Caco-2 (cell line): ENCODE measurements at regions not wholly inside any gene's neighbourhood (a gene's known extent, or its start where the extent isn't known, plus 50 kb on each side); places are given as distances from the start of the nearest gene placed in this dataset.

Source experiments
- BruUV-seq: library from RNA; stranded (reverse); fragments of 400-500 nt; replicated peaks from 2 replicates; lab custom pipeline; 2021; lab: Mats Ljungman, UMichigan
- CTCF ChIA-PET: fragments of 300-600 bp; sonication (Branson Sonifier 250); formaldehyde crosslinking; loops from one replicate; lab custom pipeline; 2022; ENCODE audit warnings: antibody characterized with exemption; lab: Charles Lee
- POLR2A ChIA-PET: fragments of 300-600 bp; sonication (Branson Sonifier 250); formaldehyde crosslinking; loops from one replicate; lab custom pipeline; 2022; ENCODE audit warnings: antibody characterized with exemption; lab: Charles Lee
- DNase-seq, 2 experiments: peaks; one replicate each; pipeline versions ENCODE4 v3.0.0 to v3.0.0-alpha.2; 2020 to 2022
- H3K27me3 ChIP-seq: replicated peaks from 2 replicates; pipeline ENCODE4 v1.6.0; 2011; ENCODE audit warnings: low read length; ENCODE audit not compliant: control insufficient read depth, insufficient read depth
- H3K36me3 ChIP-seq: 2 replicates; pipeline ENCODE4 v1.5.1; 2011; ENCODE audit warnings: low read length; ENCODE audit not compliant: control insufficient read depth, insufficient read depth
- H3K4me1 ChIP-seq: fragments of 250-450 bp; sonication (Bioruptor Pico); 2 replicates; pipeline ENCODE4 v1.5.1; 2020; ENCODE audit warnings: mild to moderate bottlenecking
- H3K4me3 ChIP-seq: 2 replicates; pipeline ENCODE4 v1.5.1; 2011; ENCODE audit warnings: low read depth, mild to moderate bottlenecking, control low read depth, low read length
- H3K9me3 ChIP-seq: fragments of 250-450 bp; sonication (Bioruptor Pico); 2 replicates; pipeline ENCODE4 v1.5.1; 2020; ENCODE audit warnings: mild to moderate bottlenecking, moderate library complexity
- H3K27ac Mint-ChIP-seq: one replicate; pipeline ENCODE4 v1.8.0; 2022; ENCODE audit warnings: mixed read lengths; ENCODE audit not compliant: unreplicated experiment
- H3K27me3 Mint-ChIP-seq: one replicate; pipeline ENCODE4 v1.8.0; 2022; ENCODE audit warnings: mixed read lengths; ENCODE audit not compliant: insufficient read depth, unreplicated experiment
- H3K36me3 Mint-ChIP-seq: one replicate; pipeline ENCODE4 v1.8.0; 2022; ENCODE audit warnings: mild to moderate bottlenecking, mixed read lengths; ENCODE audit not compliant: insufficient read depth, unreplicated experiment
- H3K4me1 Mint-ChIP-seq: one replicate; pipeline ENCODE4 v1.8.0; 2022; ENCODE audit warnings: low read depth, mixed read lengths; ENCODE audit not compliant: unreplicated experiment
- H3K4me3 Mint-ChIP-seq: one replicate; pipeline ENCODE4 v1.8.0; 2022; ENCODE audit warnings: mild to moderate bottlenecking, moderate library complexity, mixed read lengths; ENCODE audit not compliant: unreplicated experiment
- H3K9me3 Mint-ChIP-seq: one replicate; pipeline ENCODE4 v1.8.0; 2022; ENCODE audit warnings: mixed read lengths; ENCODE audit not compliant: unreplicated experiment
- CTCF ChIP-seq, 2 experiments: fragments of 200-600 bp in 1 of 2; IDR thresholded peaks; 1 replicate in 1 of 2; 2 replicates in 1 of 2; pipeline versions ENCODE4 v1.5.1 to v1.8.0; 2011 to 2022; ENCODE audit warnings: antibody characterized with exemption in 1 of 2, control low read depth in 1 of 2, inconsistent platforms in 1 of 2, low read depth in 1 of 2, low read length in 1 of 2, mild to moderate bottlenecking in 1 of 2, moderate library complexity in 1 of 2; ENCODE audit not compliant: insufficient read depth in 1 of 2, severe bottlenecking in 1 of 2, unreplicated experiment in 1 of 2
- intact Hi-C: fragments of 100-400 bp; cut with micrococcal nuclease; formaldehyde crosslinking; loops from one replicate; pipeline ENCODE4 v1.10.0; 2022; ENCODE audit not compliant: unreplicated experiment

- H3K4me3 Mint-ChIP-seq, result no peak overlapping the region
- H3K36me3 Mint-ChIP-seq, result no peaks in the 10 kb centered on the region
- no peaks in the 10 kb centered on the region for H3K4me1 Mint-ChIP-seq
- no peak overlapping the region for H3K27ac Mint-ChIP-seq
- ChIA-PET POLR2A (no interaction called here), CTCF (interaction anchor here (0.6 kb wide), 2 partner anchors 478 to 1096 kb away, joined by 3 read pairs; no protein-coding TSS in a partner anchor)
- H3K9me3 Mint-ChIP-seq, result no peaks in the 10 kb centered on the region
- BruUV-seq, result no TSS peak
- no peak overlapping the region for H3K4me3 ChIP-seq
- no peaks in the 10 kb centered on the region for H3K36me3 ChIP-seq
- H3K27me3 Mint-ChIP-seq, result peaks cover 5% of the 10 kb centered on the region
- no peak for TF ChIP-seq CTCF (IDR thresholded peaks at IDR 0.05; ENCODE audit: insufficient read depth in 1 of 2, low read depth in 1 of 2, low read length in 1 of 2, severe bottlenecking in 1 of 2, unreplicated experiment in 1 of 2)
- intact Hi-C loops, result no loop called here
- H3K27me3 ChIP-seq, result no peaks in the 10 kb centered on the region; the same call in 1 of the 2 replicates
- no peaks in the 10 kb centered on the region for H3K9me3 ChIP-seq
- DNase-seq, result no peak
- H3K4me1 ChIP-seq, result no peaks in the 10 kb centered on the region
Observed at GRCh38 chr3:13261892-13262291, 158.2 kb downstream of the NUP210 start.

- H3K4me1 ChIP-seq, result no peaks in the 10 kb centered on the region
- no peak overlapping the region for H3K27ac Mint-ChIP-seq
- no peak for DNase-seq
- peaks cover 7% of the 10 kb centered on the region for H3K27me3 Mint-ChIP-seq
- H3K4me3 Mint-ChIP-seq, result no peak overlapping the region
- intact Hi-C loops, result no loop called here
- POLR2A ChIA-PET, result no interaction called here
- no peaks in the 10 kb centered on the region for H3K36me3 ChIP-seq
- H3K27me3 ChIP-seq, result no peaks in the 10 kb centered on the region; the same call in 1 of the 2 replicates
- no peak overlapping the region for H3K4me3 ChIP-seq
- CTCF ChIA-PET, result interaction anchor here (0.6 to 1.0 kb wide), 3 partner anchors 169 to 1096 kb away, joined by 3 read pairs; no protein-coding TSS in a partner anchor
- no TSS peak for BruUV-seq
- no peaks in the 10 kb centered on the region for H3K9me3 ChIP-seq
- no peaks in the 10 kb centered on the region for H3K9me3 Mint-ChIP-seq
- H3K4me1 Mint-ChIP-seq, result no peaks in the 10 kb centered on the region
- H3K36me3 Mint-ChIP-seq, result no peaks in the 10 kb centered on the region
- TF ChIP-seq CTCF (IDR thresholded peaks at IDR 0.05; ENCODE audit: insufficient read depth in 1 of 2, low read depth in 1 of 2, low read length in 1 of 2, severe bottlenecking in 1 of 2, unreplicated experiment in 1 of 2), result no peak
Observed at GRCh38 chr3:13261104-13261830, 158.9 kb downstream of the NUP210 start.

GRCh38 chr3:13260259-13261103 is 159.6 kb downstream of the NUP210 start:
- intact Hi-C loops, result no loop called here
- BruUV-seq, result no TSS peak
- H3K27ac Mint-ChIP-seq, result no peak overlapping the region
- H3K4me1 Mint-ChIP-seq, result no peaks in the 10 kb centered on the region
- Histone ChIP-seq H3K9me3 (no peaks in the 10 kb centered on the region), H3K27me3 (no peaks in the 10 kb centered on the region; the same call in 1 of the 2 replicates), H3K4me3 (no peak overlapping the region), H3K4me1 (no peaks in the 10 kb centered on the region), H3K36me3 (no peaks in the 10 kb centered on the region)
- ChIA-PET POLR2A (no interaction called here), CTCF (interaction anchor here (1.0 kb wide), 1 partner anchor 169 kb away, joined by 3 read pairs; no protein-coding TSS in a partner anchor)
- DNase-seq, result no peak
- H3K9me3 Mint-ChIP-seq, result no peaks in the 10 kb centered on the region
- TF ChIP-seq CTCF (IDR thresholded peaks at IDR 0.05; ENCODE audit: insufficient read depth in 1 of 2, low read depth in 1 of 2, low read length in 1 of 2, severe bottlenecking in 1 of 2, unreplicated experiment in 1 of 2), result no peak
- H3K27me3 Mint-ChIP-seq, result peaks cover 7% of the 10 kb centered on the region
- H3K4me3 Mint-ChIP-seq, result no peak overlapping the region
- H3K36me3 Mint-ChIP-seq, result no peaks in the 10 kb centered on the region
